H54 (cell line): ENCODE measurements at regions not wholly inside any gene's neighbourhood (a gene's known extent, or its start where the extent isn't known, plus 50 kb on each side); places are given as distances from the start of the nearest gene placed in this dataset.

Source experiments
- DNase-seq: peaks from one replicate; pipeline ENCODE4 v3.0.0; 2011; ENCODE audit warnings: low spot score, mixed read lengths; ENCODE audit not compliant: insufficient read length
- FAIRE-seq: peaks from 3 replicates; lab custom pipeline; 2011; peaks lifted over from hg19 to GRCh38; lab: Jason Lieb, UNC
- POLR2A ChIP-seq: IDR thresholded peaks from 2 replicates; pipeline ENCODE4 v1.6.1; 2011; ENCODE audit warnings: low read depth, mild to moderate bottlenecking, low read length

DNA sequence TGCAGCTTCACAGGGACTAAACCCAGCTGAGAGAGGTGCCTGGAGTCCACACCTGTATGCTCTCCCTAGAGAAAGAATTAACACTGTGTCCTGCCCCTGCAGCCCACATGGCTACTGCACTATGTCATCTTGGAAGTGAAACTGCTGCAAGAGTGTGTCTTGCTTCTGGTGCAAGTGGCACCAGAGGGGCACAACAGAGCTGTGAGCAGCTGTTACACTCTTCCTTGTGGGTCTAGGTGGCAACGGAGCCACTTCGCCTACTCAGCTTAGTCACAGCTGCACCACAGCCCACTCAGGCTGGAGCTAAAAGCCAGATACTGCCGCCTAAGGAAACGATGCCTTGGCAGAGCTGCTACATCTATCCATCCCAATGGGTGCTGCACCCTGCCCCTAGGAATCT lies 391.4 kb downstream of the COL12A1 start:
- no peak for TF ChIP-seq POLR2A
- no peak for DNase-seq
- no peak for FAIRE-seq

- no peak for TF ChIP-seq POLR2A
- FAIRE-seq (no peak), DNase-seq (no peak)
Observed at GRCh38 chr6:74807674-74808073, 398.2 kb downstream of the COL12A1 start.

DNA sequence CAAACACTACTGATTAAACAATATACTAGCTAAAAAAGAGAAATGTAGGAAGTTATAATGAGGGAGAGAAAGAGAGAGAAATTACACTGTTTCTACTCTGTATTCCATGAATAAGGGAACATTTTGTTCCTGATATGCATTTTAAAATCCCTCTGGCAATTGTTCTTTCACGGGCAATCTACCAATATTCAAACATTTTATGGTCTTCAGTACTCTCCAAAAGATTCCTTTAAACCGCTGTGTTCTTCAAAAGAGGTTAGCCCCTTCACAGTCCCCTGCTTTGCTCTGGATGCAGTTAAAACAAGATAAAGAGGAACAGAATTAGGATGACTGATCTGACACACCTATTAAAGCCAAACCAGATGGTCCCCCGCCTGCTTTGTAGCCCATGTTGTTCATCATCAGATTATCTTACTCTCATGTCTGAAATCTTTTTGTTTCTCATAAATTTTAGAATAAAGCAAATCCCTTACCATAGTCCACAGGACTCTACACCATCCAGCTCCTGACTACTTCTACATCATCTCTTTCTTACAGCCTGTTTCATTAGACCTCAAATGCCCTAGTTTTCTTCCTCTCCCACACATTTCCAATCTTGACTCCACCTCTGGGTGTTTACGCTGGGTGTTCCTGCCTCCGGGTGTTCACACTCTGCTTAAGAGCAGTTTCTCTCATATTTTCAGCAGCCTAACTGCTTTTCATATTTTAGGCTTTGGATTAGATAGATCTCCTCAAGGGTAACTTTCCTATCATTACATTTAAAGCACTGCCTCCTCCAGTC lies 399.7 kb downstream of the COL12A1 start:
- TF ChIP-seq POLR2A, result no peak
- FAIRE-seq (no peak), DNase-seq (no peak)

DNA sequence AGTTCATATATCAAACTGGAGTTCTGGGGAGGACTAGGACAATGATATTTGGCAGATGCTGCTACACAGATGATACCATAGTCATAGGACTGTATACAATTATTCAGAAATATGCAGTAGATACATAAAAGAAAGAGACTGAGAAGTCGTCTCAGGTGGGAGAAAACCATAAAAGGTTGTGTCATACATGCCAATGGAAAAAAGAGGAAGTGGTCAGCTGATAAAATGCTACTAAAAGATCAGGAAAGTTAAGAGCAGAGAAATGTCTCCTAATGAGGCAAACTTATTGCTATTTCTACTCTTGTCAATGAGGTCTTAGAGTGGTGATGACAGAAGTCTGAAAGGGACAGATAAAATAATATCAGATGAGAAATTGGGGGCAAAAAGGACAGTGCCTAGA lies 407.6 kb downstream of the COL12A1 start:
- TF ChIP-seq POLR2A, result no peak
- FAIRE-seq, result no peak

GRCh38 chr6:74785236-74785635 lies 420.6 kb downstream of the COL12A1 start:
- no peak for DNase-seq
- no peak for TF ChIP-seq POLR2A

More for the DNA sequence above, 407.6 kb downstream of the COL12A1 start:
- DNase-seq, result no peak

DNA sequence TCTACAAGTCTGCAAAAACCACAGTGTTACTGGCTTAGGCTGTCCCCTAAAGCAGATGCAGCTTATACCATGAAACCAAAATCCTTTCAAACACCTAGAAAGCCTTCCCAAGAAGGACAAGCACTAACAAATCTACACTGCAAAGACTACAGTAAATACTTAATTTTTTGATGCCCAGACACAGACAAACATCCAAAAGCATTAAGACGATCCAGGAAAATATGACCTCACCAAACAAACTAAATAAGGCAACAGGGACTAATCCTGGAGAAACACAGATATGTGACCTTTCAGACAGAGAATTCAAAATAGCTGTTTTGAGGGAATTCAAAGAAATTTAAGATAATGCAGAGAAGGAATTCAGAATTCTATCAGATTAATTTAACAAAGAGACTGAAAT lies 423.5 kb downstream of the COL12A1 start:
- no peak for TF ChIP-seq POLR2A
- FAIRE-seq, result no peak

More at GRCh38 chr6:74785236-74785635, 420.6 kb downstream of the COL12A1 start:
- no peak for FAIRE-seq

GRCh38 chr6:74780831-74781230 lies 425.0 kb downstream of the COL12A1 start:
- TF ChIP-seq POLR2A, result no peak
- DNase-seq, result no peak
- FAIRE-seq, result no peak

More for the DNA sequence above, 423.5 kb downstream of the COL12A1 start:
- DNase-seq, result no peak

DNA sequence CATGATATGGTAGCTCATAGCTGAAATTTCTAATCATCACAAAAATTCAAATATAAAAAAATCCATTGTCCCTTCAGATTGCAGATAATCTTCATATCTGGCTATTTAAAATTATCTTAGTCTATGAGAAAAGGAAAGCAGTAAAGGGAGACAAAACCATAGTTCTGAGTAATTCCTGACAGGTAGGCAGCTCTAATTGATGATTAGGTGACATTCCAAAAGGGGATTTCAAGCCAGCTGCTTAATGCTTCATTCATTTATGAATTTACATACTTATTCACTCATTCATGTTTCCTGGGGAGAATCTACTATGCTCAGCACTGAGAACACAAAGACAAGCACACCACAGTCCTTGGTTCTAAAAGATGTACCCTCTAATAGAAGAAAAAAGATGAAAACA lies 437.1 kb downstream of the COL12A1 start:
- DNase-seq, result no peak
- FAIRE-seq, result no peak

DNA sequence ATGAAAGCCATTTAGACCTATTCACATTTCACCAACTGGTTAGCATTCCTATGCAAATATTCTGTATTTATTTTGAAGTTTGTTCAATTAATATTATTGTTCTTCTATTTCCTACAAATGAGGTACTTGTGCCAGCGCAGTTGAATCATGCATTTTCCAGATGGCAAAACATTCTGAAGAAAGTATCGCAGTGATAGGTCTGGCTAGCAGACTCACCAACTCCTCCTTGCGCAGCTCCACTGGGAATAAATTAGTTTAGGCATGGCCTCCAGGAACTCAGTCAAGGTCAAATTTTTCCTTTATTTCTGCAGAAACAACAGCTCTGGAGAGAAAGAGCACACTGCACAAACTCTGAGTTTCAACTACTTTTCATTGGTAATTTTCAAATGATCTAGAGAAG lies 437.7 kb downstream of the COL12A1 start:
- TF ChIP-seq POLR2A, result no peak
- no peak for DNase-seq
- FAIRE-seq, result no peak

More for the DNA sequence above, 437.1 kb downstream of the COL12A1 start:
- TF ChIP-seq POLR2A, result no peak

DNA sequence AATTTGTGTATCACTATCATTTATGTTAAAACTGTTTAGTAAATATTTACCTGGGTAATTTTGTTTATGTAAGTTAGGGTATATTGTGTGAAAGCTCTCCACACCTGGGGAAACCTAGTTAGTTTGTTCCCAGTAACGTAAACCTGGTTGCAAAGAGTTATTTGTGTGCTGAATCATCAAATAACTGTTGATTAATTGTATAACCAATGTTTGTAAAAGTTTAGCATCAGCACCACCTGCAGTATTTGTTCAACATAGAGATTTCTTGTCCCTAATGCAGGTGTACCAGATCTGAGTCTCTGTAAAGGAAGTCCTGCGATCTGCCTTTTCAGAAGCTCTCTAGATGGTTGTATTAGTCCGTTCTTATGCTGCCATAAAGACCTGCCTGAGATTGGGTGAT lies 440.4 kb downstream of the COL12A1 start:
- FAIRE-seq, result no peak
- no peak for DNase-seq
- no peak for TF ChIP-seq POLR2A

DNA sequence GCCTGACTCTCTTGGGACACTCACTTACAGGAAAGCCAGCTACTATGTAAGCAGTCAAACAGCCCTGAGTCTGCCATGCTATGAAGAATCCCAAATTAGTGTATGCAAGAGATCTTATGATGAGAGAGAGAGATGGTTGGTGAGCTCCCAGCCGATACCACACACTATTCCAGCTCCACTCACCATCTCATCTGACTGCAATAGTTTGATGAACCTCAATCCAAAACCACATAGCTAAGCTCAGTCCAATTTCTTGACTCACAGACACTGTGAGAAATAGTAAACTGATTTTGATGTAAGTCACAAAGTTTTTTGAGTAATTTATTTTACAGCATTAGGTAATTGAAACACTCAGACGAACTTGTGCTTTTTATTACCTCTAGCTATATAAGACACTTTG lies 441.4 kb downstream of the COL12A1 start:
- TF ChIP-seq POLR2A, result no peak
- DNase-seq (no peak), FAIRE-seq (no peak)

GRCh38 chr6:74762841-74763240 lies 443.0 kb downstream of the COL12A1 start:
- DNase-seq (no peak), FAIRE-seq (no peak)
- TF ChIP-seq POLR2A, result no peak

- no peak for TF ChIP-seq POLR2A
- DNase-seq, result no peak
- FAIRE-seq, result no peak
Observed at GRCh38 chr6:74757813-74758212, 448.0 kb downstream of the COL12A1 start.

- TF ChIP-seq POLR2A, result no peak
- no peak for FAIRE-seq
Observed at GRCh38 chr6:74756923-74757322, 448.9 kb downstream of the COL12A1 start.

DNA sequence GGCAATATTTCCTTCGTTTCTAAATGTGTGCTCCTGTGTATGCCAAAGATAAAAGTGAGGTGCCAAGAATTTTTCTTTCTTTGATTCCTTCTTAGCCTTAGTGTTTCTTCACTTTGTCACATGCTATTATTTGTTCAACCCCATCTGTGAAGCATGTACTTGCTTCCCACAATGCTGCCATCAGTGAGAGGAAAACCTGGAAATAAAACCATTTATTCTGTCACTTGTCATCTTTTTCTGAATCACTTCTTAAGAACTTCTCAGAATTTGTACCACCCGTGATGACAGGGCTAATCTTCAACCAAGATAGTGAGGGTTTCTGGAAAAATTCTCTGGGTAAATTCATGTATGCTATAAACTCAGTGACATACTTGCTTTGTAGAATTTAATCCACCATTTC lies 450.1 kb downstream of the COL12A1 start:
- DNase-seq, result no peak
- no peak for TF ChIP-seq POLR2A
- FAIRE-seq, result no peak

More at GRCh38 chr6:74756923-74757322, 448.9 kb downstream of the COL12A1 start:
- DNase-seq, result no peak
